GM12874 (cell line): ENCODE measurements at regions not wholly inside any gene's neighbourhood (a gene's known extent, or its start where the extent isn't known, plus 50 kb on each side); places are given as distances from the start of the nearest gene placed in this dataset.

Experiments used
- CTCF ChIP-seq: IDR thresholded peaks from 2 replicates; pipeline ENCODE4 v1.5.1; 2011; ENCODE audit warnings: low read depth, mild to moderate bottlenecking, control low read depth, low read length, moderate library complexity; ENCODE audit not compliant: insufficient read depth

DNA sequence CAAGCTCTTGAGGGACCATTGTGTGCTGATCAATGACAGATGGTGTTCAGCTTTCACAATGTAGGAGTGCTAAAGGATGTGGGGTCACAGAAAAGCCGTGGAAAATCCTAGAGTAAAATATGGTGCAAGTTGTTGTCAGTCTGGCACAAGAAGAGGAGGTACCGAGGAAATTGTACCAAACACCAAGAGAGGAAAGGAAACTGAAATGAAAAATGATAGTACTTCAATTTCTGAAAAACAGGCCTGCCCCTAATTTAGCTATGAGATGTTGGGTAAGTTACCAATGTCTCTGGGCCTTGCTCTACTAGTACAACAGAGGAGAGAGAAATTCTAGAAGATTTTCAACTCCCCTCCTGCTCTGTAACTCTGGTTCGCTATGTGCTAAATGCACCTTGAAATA, 78.8 kb upstream of the PELI1 start:
- no peak for TF ChIP-seq CTCF

DNA sequence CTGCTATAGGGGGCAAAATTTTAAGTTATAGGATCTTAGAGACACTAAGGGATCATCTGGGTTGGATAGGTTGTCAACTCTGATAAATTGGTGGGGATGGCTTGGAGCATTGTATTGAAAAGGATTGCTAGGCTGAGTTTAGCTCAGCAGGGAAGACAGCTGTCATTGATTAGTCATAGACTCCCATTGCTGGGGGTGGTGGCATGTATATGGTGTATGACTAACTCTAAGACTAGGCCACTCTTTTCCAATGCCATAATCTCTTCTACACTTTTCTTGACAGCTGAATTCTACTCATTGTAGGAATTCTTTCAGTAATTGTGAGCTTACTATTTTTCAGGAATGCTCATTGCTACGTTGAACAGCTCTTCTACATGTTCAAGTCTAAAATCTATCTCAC, 81.3 kb upstream of the PELI1 start:
- TF ChIP-seq CTCF = no peak

GRCh38 chr2:64226611-64227010, 82.4 kb upstream of the PELI1 start:
- no peak for TF ChIP-seq CTCF

DNA sequence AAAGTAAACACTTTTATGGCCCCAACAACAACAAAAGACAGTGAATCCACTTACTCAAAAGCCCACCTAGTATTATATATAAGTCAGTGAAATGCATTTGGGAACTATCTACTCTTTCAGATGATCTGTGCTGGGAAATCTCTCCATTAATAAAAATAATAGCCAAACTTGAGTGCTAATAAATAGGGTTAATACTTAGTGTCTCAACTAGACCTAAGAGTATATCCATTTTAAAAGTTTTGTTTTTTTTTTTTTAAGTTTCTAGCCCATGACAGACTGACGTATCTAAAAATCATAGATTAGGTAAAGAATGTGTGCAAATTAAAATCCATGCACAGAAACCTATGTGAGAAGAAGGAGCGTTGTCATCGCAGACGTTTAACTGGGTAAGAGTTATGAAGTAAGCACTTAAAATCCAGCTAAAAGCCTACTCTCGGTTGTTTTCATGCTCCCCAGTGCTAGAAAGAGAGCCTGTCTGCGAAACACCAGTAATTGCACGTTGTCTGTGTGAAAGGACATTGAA, 83.4 kb upstream of the PELI1 start:
- TF ChIP-seq CTCF = no peak

GRCh38 chr2:64228126-64228678, 84.0 kb upstream of the PELI1 start:
- no peak for TF ChIP-seq CTCF

GRCh38 chr2:64228918-64229317, 84.7 kb upstream of the PELI1 start:
- TF ChIP-seq CTCF = no peak

DNA sequence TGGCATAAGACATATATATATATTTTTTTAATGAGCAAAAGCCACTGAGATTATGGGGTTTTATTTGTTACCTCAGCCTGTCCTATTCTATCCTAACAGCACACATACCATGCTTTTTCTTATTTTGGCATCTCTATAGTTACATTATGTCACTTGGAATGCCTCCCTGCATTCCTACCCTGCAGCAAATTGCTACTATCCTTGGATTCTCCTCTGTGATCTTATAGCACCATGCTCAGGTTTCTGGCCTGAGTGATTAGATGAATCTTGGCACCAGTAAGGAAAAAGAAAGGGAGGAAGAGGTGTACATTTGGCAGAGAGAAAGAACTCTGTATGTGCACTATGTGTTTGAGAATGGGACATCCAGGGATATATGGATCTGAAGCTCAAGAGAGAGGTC, 86.3 kb upstream of the PELI1 start:
- no peak for TF ChIP-seq CTCF
